Body of pancreas (tissue), 4 donors: ENCODE measurements at regions not wholly inside any gene's neighbourhood (a gene's known extent, or its start where the extent isn't known, plus 50 kb on each side); places are given as distances from the start of the nearest gene placed in this dataset.
"Not testable (repeated sequence)": the region's sequence is repeated elsewhere in the genome, so short reads cannot be mapped to it uniquely, and the experiment has no call there.

Experiments used
- ATAC-seq: fragments of 150-250 bp; one replicate; pipeline ENCODE4 v1.9.1; 2016
- DNase-seq, 4 donors: peaks; one replicate each; pipeline ENCODE4 v3.0.0-alpha.2; 2019
- H3K27ac ChIP-seq, 4 donors: fragments of 200-600 bp; sonication (generic); 1 replicate in 3 of 4; 2 replicates in 1 of 4; pipeline versions ENCODE4 v1.5.1 to v1.6.1; 2016 to 2019; ENCODE audit warnings: mild to moderate bottlenecking in 1 of 4, mixed read lengths in 1 of 4, moderate library complexity in 1 of 4
- H3K27me3 ChIP-seq, 2 donors: fragments of 200-600 bp; sonication (generic); one replicate each; pipeline ENCODE4 v1.6.0; 2016; ENCODE audit warnings: mild to moderate bottlenecking in 1 of 2
- H3K36me3 ChIP-seq, 2 donors: fragments of 200-600 bp; sonication (generic); replicated peaks in 1 of 2; 2 replicates each; pipeline ENCODE4 v1.5.1; 2016; ENCODE audit warnings: low read depth in 2 of 2; ENCODE audit not compliant: insufficient read depth in 1 of 2
- H3K4me1 ChIP-seq: fragments of 200-600 bp; sonication (generic); one replicate; pipeline ENCODE4 v1.6.0; 2016
- H3K4me3 ChIP-seq, 2 donors: fragments of 200-600 bp; sonication (generic); 1 replicate in 1 of 2; 2 replicates in 1 of 2; pipeline ENCODE4 v1.5.1; 2016 to 2019
- H3K9me3 ChIP-seq, 3 donors: fragments of 200-600 bp; sonication (generic); 1 replicate in 2 of 3; 2 replicates in 1 of 3; pipeline ENCODE4 v1.5.1; 2016
- POLR2A ChIP-seq, 3 donors: fragments of 450-650 bp; IDR thresholded peaks; one replicate each; pipeline ENCODE4 v1.6.1; 2016; ENCODE audit warnings: antibody characterized with exemption in 3 of 3, mild to moderate bottlenecking in 2 of 3
- WGBS, 2 donors: methylation state at CpG; one replicate each; pipeline ENCODE4 v1.1.5; 2017; 5-methylcytosine and 5-hydroxymethylcytosine counted together
- intact Hi-C: fragments of 100-400 bp; cut with DNase I; formaldehyde crosslinking; loops from one replicate; pipeline ENCODE4 v1.15.1; 2023
- TF ChIP-seq, protein P1 (sequence below), 7 experiments: fragments of 450-650 bp in 4 of 7; fragments of 200-600 bp in 3 of 7; sonication (generic) in 3 of 7; IDR thresholded peaks; one replicate each; pipeline ENCODE4 v1.5.1; 2016 to 2019; ENCODE audit warnings: antibody characterized with exemption in 7 of 7

DNA sequence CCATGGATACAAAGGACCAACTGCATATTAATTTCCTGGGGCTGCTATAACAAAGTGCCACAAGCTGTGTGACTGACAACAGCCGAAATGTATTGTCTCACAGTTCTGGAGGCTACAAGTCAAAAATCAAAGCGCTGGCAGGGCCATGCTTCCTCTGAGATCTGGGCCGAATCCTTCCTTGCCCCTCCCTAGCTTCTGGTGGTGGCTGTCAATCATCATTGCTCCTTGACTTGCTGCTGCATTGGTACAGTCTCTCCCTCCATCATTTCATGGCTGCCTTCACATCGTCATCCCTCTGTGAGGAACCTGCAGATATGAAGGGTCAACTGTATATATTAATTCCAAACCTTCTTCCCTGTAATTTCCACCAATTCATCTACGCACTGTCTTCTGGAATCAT lies 118.3 kb downstream of the EXOC5 start:
- H3K9me3 ChIP-seq = no peaks in the 10 kb centered on the region

GRCh38 chr14:57139173-57139572 lies 129.5 kb downstream of the EXOC5 start:
- no peak for ATAC-seq

More for the DNA sequence above, 118.3 kb downstream of the EXOC5 start:
- H3K27me3 ChIP-seq = no peaks in the 10 kb centered on the region
- no peaks in the 10 kb centered on the region for H3K4me1 ChIP-seq
- WGBS, 2 donors = 72 to 81% methylated on average over 4 to 5 of the region's 5 CpGs
- H3K4me3 ChIP-seq = no peak overlapping the region
- H3K36me3 ChIP-seq = no peaks in the 10 kb centered on the region
- intact Hi-C loops = no loop called here
- no peak overlapping the region for H3K27ac ChIP-seq
- no peak for TF ChIP-seq POLR2A (IDR thresholded peaks at IDR 0.05)
- TF ChIP-seq, protein P1, sequence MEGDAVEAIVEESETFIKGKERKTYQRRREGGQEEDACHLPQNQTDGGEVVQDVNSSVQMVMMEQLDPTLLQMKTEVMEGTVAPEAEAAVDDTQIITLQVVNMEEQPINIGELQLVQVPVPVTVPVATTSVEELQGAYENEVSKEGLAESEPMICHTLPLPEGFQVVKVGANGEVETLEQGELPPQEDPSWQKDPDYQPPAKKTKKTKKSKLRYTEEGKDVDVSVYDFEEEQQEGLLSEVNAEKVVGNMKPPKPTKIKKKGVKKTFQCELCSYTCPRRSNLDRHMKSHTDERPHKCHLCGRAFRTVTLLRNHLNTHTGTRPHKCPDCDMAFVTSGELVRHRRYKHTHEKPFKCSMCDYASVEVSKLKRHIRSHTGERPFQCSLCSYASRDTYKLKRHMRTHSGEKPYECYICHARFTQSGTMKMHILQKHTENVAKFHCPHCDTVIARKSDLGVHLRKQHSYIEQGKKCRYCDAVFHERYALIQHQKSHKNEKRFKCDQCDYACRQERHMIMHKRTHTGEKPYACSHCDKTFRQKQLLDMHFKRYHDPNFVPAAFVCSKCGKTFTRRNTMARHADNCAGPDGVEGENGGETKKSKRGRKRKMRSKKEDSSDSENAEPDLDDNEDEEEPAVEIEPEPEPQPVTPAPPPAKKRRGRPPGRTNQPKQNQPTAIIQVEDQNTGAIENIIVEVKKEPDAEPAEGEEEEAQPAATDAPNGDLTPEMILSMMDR (IDR thresholded peaks at IDR 0.05) = no peak
- ATAC-seq (no peak), DNase-seq (no peak)

GRCh38 chr14:57136669-57137328 lies 131.9 kb downstream of the EXOC5 start:
- intact Hi-C loops = no loop called here
- DNase-seq (no peak), ATAC-seq (no peak)
- H3K4me3 ChIP-seq = no peak overlapping the region
- WGBS, 2 donors = 55 to 68% methylated on average over 10 of the region's 10 CpGs
- no peaks in the 10 kb centered on the region for H3K9me3 ChIP-seq
- no peaks in the 10 kb centered on the region for H3K36me3 ChIP-seq
- H3K27ac ChIP-seq = no peak overlapping the region
- TF ChIP-seq, protein P1 (IDR thresholded peaks at IDR 0.05) = no peak
- no peak for TF ChIP-seq POLR2A (IDR thresholded peaks at IDR 0.05)
- H3K27me3 ChIP-seq = no peaks in the 10 kb centered on the region
- no peaks in the 10 kb centered on the region for H3K4me1 ChIP-seq

More at GRCh38 chr14:57139173-57139572, 129.5 kb downstream of the EXOC5 start:
- no peak for TF ChIP-seq POLR2A (IDR thresholded peaks at IDR 0.05)
- TF ChIP-seq, protein P1 (IDR thresholded peaks at IDR 0.05) = no peak
- Histone ChIP-seq H3K36me3 (no peaks in the 10 kb centered on the region), H3K27me3 (no peaks in the 10 kb centered on the region), H3K4me1 (no peaks in the 10 kb centered on the region), H3K4me3 (no peak overlapping the region), H3K27ac (no peak overlapping the region), H3K9me3 (no peaks in the 10 kb centered on the region)
- 83 to 88% methylated on average over 5 of the region's 5 CpGs for WGBS, 2 donors
- no peak for DNase-seq
- intact Hi-C loops = no loop called here

GRCh38 chr14:57127809-57128208 lies 140.9 kb downstream of the EXOC5 start:
- H3K4me3 ChIP-seq, DNase-seq, H3K27ac ChIP-seq, H3K27me3 ChIP-seq, H3K9me3 ChIP-seq, ATAC-seq, H3K36me3 ChIP-seq, H3K4me1 ChIP-seq, intact Hi-C loops: not testable (repeated sequence)
- 75 to 78% methylated on average over 6 of the region's 6 CpGs for WGBS, 2 donors

GRCh38 chr14:57122129-57122528 lies 146.6 kb downstream of the EXOC5 start:
- H3K36me3 ChIP-seq = no peaks in the 10 kb centered on the region
- no peak overlapping the region for H3K27ac ChIP-seq
- no peak for DNase-seq
- no peak overlapping the region for H3K4me3 ChIP-seq
- 30 to 31% methylated on average over 3 of the region's 3 CpGs for WGBS, 2 donors
- no peaks in the 10 kb centered on the region for H3K4me1 ChIP-seq
- no peak for TF ChIP-seq POLR2A (IDR thresholded peaks at IDR 0.05)
- no peak for ATAC-seq
- intact Hi-C loops = no loop called here
- no peaks in the 10 kb centered on the region for H3K27me3 ChIP-seq
- H3K9me3 ChIP-seq = no peaks in the 10 kb centered on the region

- 50 to 86% methylated on average over 15 to 28 of the region's 32 CpGs for WGBS, 2 donors
- H3K4me1 ChIP-seq, H3K27ac ChIP-seq, H3K36me3 ChIP-seq, ATAC-seq, H3K4me3 ChIP-seq, DNase-seq, H3K27me3 ChIP-seq, H3K9me3 ChIP-seq, intact Hi-C loops: not testable (repeated sequence)
Measured at GRCh38 chr14:57112072-57112807, 156.5 kb downstream of the EXOC5 start.

DNA sequence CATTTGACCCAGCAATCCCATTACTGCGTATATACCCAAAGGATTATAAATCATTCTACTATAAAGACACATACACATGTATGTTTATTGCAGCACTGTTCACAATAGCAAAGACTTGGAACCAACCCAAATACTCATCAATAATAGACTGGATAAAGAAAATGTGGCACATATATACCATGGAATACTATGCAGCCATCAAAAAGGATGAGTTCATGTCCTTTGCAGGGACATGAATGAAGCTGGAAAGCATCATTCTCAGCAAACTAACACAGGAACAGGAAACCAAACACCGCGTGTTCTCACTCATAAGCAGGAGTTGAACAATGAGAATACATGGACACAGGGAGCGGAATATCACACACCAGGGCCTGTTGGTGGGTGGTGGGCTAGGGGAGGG lies 158.3 kb downstream of the EXOC5 start:
- H3K27me3 ChIP-seq, H3K4me3 ChIP-seq, ATAC-seq, H3K4me1 ChIP-seq, H3K36me3 ChIP-seq, H3K27ac ChIP-seq, intact Hi-C loops, H3K9me3 ChIP-seq, DNase-seq: not testable (repeated sequence)
- WGBS, 2 donors = 75 to 95% methylated on average over 4 of the region's 4 CpGs
